DND-41 (cell line): ENCODE measurements at regions not wholly inside any gene's neighbourhood (a gene's known extent, or its start where the extent isn't known, plus 50 kb on each side); places are given as distances from the start of the nearest gene placed in this dataset.

Experiments used
- ATAC-seq: fragments of 200-7000 bp; cut with Tn5 transposase; 3 replicates; pipeline ENCODE4 v1.9.1; 2021; ENCODE audit warnings: low read depth; ENCODE audit not compliant: insufficient read depth
- DNase-seq: peaks from one replicate; pipeline ENCODE4 v3.0.0-alpha.2; 2020
- H2AFZ ChIP-seq: 2 replicates; pipeline ENCODE4 v1.6.0; 2012; ENCODE audit warnings: low read depth, low read length
- H3K27ac ChIP-seq: 2 replicates; pipeline ENCODE4 v1.5.1; 2012; ENCODE audit warnings: low read length, inconsistent platforms
- H3K27me3 ChIP-seq: fragments of 200-600 bp; sonication (generic); 2 replicates; pipeline ENCODE4 v1.6.0; 2012; ENCODE audit warnings: low read length, mild to moderate bottlenecking, inconsistent platforms; ENCODE audit not compliant: insufficient read depth, poor library complexity
- H3K36me3 ChIP-seq: 2 replicates; pipeline ENCODE4 v1.5.1; 2012; ENCODE audit warnings: low read length, inconsistent platforms; ENCODE audit not compliant: insufficient read depth
- H3K4me1 ChIP-seq: 2 replicates; pipeline ENCODE4 v1.5.1; 2012; ENCODE audit warnings: mild to moderate bottlenecking, low read length; ENCODE audit not compliant: insufficient read depth
- H3K4me2 ChIP-seq: 2 replicates; pipeline ENCODE4 v1.6.0; 2012; ENCODE audit warnings: mild to moderate bottlenecking, moderate library complexity, low read length, inconsistent platforms; ENCODE audit not compliant: insufficient read depth
- H3K4me3 ChIP-seq, 2 experiments: fragments of 200-600 bp in 1 of 2; shearing (Covaris generic) in 1 of 2; 2 replicates each; pipeline ENCODE4 v1.5.1; 2012 to 2016; ENCODE audit warnings: inconsistent platforms in 2 of 2, low read length in 2 of 2, mild to moderate bottlenecking in 2 of 2, low read depth in 1 of 2, moderate library complexity in 1 of 2
- H3K79me2 ChIP-seq: 2 replicates; pipeline ENCODE4 v1.6.0; 2012; ENCODE audit warnings: low read length, inconsistent platforms; ENCODE audit not compliant: insufficient read depth
- H3K9ac ChIP-seq: 2 replicates; pipeline ENCODE4 v1.6.0; 2012; ENCODE audit warnings: low read depth, mild to moderate bottlenecking, inconsistent platforms, low read length, moderate library complexity
- H3K9me3 ChIP-seq: 2 replicates; pipeline ENCODE4 v1.5.1; 2012; ENCODE audit warnings: low read length, moderate library complexity, mild to moderate bottlenecking, inconsistent platforms; ENCODE audit not compliant: insufficient read depth, severe bottlenecking
- H4K20me1 ChIP-seq: 2 replicates; pipeline ENCODE4 v1.6.0; 2012; ENCODE audit warnings: low read length; ENCODE audit not compliant: insufficient read depth
- EZH2 ChIP-seq: IDR thresholded peaks from 3 replicates; pipeline ENCODE4 v1.6.1; 2012; ENCODE audit warnings: borderline replicate concordance, low read depth, mild to moderate bottlenecking, moderate library complexity, low read length, inconsistent platforms; ENCODE audit not compliant: severe bottlenecking
- TF ChIP-seq, protein P1 (sequence below): IDR thresholded peaks from 2 replicates; pipeline ENCODE4 v1.5.1; 2012; ENCODE audit warnings: borderline replicate concordance, low read length, moderate library complexity, mild to moderate bottlenecking; ENCODE audit not compliant: poor library complexity, severe bottlenecking; ENCODE audit errors: extremely low read depth

- Histone ChIP-seq H3K27me3 (no peaks in the 10 kb centered on the region), H4K20me1 (no peaks in the 10 kb centered on the region), H3K27ac (no peak overlapping the region), H3K9me3 (peaks cover 7% of the 10 kb centered on the region), H2AFZ (no peak overlapping the region), H3K36me3 (no peaks in the 10 kb centered on the region), H3K4me3 (no peak overlapping the region), H3K9ac (no peak overlapping the region), H3K4me1 (no peaks in the 10 kb centered on the region), H3K4me2 (no peak overlapping the region), H3K79me2 (no peaks in the 10 kb centered on the region)
- DNase-seq (no peak), ATAC-seq (no peak)
- TF ChIP-seq EZH2: no peak
- TF ChIP-seq, protein P1, sequence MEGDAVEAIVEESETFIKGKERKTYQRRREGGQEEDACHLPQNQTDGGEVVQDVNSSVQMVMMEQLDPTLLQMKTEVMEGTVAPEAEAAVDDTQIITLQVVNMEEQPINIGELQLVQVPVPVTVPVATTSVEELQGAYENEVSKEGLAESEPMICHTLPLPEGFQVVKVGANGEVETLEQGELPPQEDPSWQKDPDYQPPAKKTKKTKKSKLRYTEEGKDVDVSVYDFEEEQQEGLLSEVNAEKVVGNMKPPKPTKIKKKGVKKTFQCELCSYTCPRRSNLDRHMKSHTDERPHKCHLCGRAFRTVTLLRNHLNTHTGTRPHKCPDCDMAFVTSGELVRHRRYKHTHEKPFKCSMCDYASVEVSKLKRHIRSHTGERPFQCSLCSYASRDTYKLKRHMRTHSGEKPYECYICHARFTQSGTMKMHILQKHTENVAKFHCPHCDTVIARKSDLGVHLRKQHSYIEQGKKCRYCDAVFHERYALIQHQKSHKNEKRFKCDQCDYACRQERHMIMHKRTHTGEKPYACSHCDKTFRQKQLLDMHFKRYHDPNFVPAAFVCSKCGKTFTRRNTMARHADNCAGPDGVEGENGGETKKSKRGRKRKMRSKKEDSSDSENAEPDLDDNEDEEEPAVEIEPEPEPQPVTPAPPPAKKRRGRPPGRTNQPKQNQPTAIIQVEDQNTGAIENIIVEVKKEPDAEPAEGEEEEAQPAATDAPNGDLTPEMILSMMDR: no peak
Measured at GRCh38 chr17:71361656-71362450, 759.0 kb upstream of the SOX9 start.

DNA sequence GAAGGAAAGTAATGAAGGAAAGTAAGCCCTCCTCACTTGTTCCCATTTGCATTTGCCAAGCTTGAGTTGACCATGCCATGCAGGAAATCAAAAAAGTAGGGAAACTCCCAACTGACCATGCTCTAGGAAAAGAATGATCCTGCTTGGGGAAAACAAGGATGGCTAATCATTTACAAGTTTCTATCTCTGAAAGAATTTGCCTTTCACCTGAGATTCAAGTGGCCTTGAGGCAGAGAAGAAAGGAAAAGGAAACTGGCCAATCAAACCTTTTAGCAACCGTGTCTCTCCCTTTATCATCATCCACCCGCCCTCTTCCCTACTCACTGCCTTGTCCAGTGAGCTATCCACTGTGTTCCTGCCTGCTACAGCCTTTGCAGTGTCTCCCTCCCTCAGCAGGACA is 757.2 kb upstream of the SOX9 start:
- no peak overlapping the region for H2AFZ ChIP-seq
- no peaks in the 10 kb centered on the region for H3K36me3 ChIP-seq
- no peak overlapping the region for H3K4me3 ChIP-seq
- TF ChIP-seq, protein P1: no peak
- no peak for TF ChIP-seq EZH2
- no peaks in the 10 kb centered on the region for H4K20me1 ChIP-seq
- no peaks in the 10 kb centered on the region for H3K4me1 ChIP-seq
- H3K27me3 ChIP-seq: no peaks in the 10 kb centered on the region
- DNase-seq (no peak), ATAC-seq (no peak)
- H3K9me3 ChIP-seq: peaks cover 2% of the 10 kb centered on the region
- H3K9ac ChIP-seq: no peak overlapping the region
- H3K79me2 ChIP-seq: no peaks in the 10 kb centered on the region
- no peak overlapping the region for H3K4me2 ChIP-seq
- no peak overlapping the region for H3K27ac ChIP-seq

- H3K27me3 ChIP-seq: no peaks in the 10 kb centered on the region
- ATAC-seq (no peak), DNase-seq (no peak)
- no peaks in the 10 kb centered on the region for H3K4me1 ChIP-seq
- H3K36me3 ChIP-seq: no peaks in the 10 kb centered on the region
- H4K20me1 ChIP-seq: no peaks in the 10 kb centered on the region
- H3K9me3 ChIP-seq: peaks cover 2% of the 10 kb centered on the region
- no peak overlapping the region for H3K9ac ChIP-seq
- no peak overlapping the region for H3K4me3 ChIP-seq
- no peaks in the 10 kb centered on the region for H3K79me2 ChIP-seq
- H3K4me2 ChIP-seq: no peak overlapping the region
- TF ChIP-seq, protein P1: no peak
- no peak for TF ChIP-seq EZH2
- H2AFZ ChIP-seq: no peak overlapping the region
- H3K27ac ChIP-seq: no peak overlapping the region
Measured at GRCh38 chr17:71371809-71372208, 749.0 kb upstream of the SOX9 start.
